ENCODE measurements at regions not wholly inside any gene's neighbourhood (a gene's known extent, or its start where the extent isn't known, plus 50 kb on each side); places are given as distances from the start of the nearest gene placed in this dataset.

DNA sequence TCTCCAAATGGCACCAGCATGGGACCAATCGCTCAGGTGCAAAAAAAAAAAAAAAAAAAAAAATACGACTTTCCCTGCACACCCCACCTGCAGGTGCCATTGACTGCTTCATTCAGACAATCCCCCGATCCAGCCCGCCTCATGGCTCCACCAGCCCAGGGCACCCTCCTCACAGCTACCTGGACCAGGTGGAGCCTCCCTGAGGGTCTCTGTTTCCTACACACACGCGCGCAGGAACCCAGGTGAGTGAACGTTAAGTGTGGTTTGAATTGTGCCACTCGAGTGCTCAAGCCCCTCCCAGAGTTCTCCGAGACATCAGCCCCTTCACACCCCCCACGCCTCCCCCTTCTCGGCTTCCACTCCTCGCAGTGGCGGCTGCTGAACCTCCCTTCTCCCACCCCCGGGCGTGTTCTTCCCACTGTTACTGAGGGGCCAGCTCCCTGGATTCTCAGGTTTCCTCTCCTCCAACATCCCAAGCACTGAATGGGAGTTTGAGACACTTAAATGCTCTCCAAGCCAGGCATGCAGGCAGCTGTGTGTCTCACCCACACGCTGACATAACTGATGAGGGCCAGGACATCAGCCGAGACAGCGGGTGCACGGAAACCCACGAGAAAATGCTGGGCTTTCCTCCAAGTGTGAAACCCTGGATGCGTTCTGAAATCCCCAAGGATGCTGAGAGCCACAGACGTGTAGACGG is 88.8 kb upstream of the SNTG2 start:
- Histone ChIP-seq H3K4me3 (ENCODE audit: low read depth in 1 of 5, low read length in 5 of 5) (no peak overlapping the region), H3K36me3 (ENCODE audit: control insufficient read depth in 5 of 5, insufficient read depth in 5 of 5, low read length in 5 of 5) (no peaks in the 10 kb centered on the region), H3K9ac (ENCODE audit: low read length in 5 of 5) (no peak overlapping the region), H3K9me3 (ENCODE audit: control insufficient read depth in 5 of 5, low read length in 5 of 5) (no peaks in the 10 kb centered on the region), H3K27me3 (ENCODE audit: control insufficient read depth in 5 of 5, insufficient read depth in 4 of 5, low read length in 5 of 5) (peaks cover 8 to 20% (median 17%) of the 10 kb centered on the region in 5 donors), H3K4me1 (ENCODE audit: control insufficient read depth in 5 of 5, insufficient read depth in 5 of 5, low read length in 5 of 5) (peaks cover 0 to 2% (median 0%) of the 10 kb centered on the region in 5 donors), H3K27ac (ENCODE audit: low read depth, low read length) (no peak overlapping the region)

DNA sequence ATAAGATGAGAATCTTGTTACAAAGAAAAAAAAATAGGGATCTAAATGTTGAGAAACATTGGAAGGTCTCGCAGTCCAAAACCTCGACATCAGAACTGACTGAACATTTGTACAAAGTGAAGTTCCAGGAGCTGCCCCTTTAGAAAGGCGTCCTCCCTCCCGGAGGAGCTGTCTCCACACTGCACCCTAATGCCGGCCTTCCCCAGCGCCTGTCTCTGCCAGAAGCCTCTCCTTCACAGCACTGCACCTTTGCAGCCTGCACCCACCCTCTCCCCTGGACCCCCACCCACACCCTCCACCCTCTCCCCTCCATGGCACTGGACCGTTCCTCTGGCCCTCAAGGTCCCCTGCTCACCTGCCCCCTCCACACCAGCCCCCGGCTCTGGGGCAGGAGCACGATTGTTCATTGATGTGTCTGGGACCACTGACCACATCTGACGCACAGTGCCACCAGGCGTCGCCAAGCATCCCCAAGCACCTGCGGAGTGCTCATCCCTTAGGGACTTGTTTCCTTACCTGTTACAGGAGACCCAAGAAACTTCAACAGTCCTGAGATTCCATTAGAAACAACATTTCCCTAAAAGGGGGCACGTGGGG is 90.3 kb upstream of the SNTG2 start:
- Histone ChIP-seq H3K36me3 (ENCODE audit: control insufficient read depth in 5 of 5, insufficient read depth in 5 of 5, low read length in 5 of 5) (no peaks in the 10 kb centered on the region), H3K9ac (ENCODE audit: low read length in 5 of 5) (no peak overlapping the region), H3K27ac (ENCODE audit: low read depth, low read length) (no peak overlapping the region), H3K4me1 (ENCODE audit: control insufficient read depth in 5 of 5, insufficient read depth in 5 of 5, low read length in 5 of 5) (no peaks in the 10 kb centered on the region), H3K4me3 (ENCODE audit: low read depth in 1 of 5, low read length in 5 of 5) (no peak overlapping the region), H3K9me3 (ENCODE audit: control insufficient read depth in 5 of 5, low read length in 5 of 5) (no peaks in the 10 kb centered on the region), H3K27me3 (ENCODE audit: control insufficient read depth in 5 of 5, insufficient read depth in 4 of 5, low read length in 5 of 5) (peaks cover 0 to 18% (median 13%) of the 10 kb centered on the region in 5 donors)

- H3K27ac ChIP-seq (ENCODE audit: low read depth, low read length) = no peak overlapping the region
- no peaks in the 10 kb centered on the region for H3K9me3 ChIP-seq (ENCODE audit: control insufficient read depth in 5 of 5, low read length in 5 of 5)
- H3K4me3 ChIP-seq (ENCODE audit: low read depth in 1 of 5, low read length in 5 of 5) = no peak overlapping the region
- no peak overlapping the region for H3K9ac ChIP-seq (ENCODE audit: low read length in 5 of 5)
- H3K27me3 ChIP-seq (ENCODE audit: control insufficient read depth in 5 of 5, insufficient read depth in 4 of 5, low read length in 5 of 5) = peaks cover 0 to 16% (median 11%) of the 10 kb centered on the region in 5 donors
- H3K4me1 ChIP-seq (ENCODE audit: control insufficient read depth in 5 of 5, insufficient read depth in 5 of 5, low read length in 5 of 5) = no peaks in the 10 kb centered on the region
- no peaks in the 10 kb centered on the region for H3K36me3 ChIP-seq (ENCODE audit: control insufficient read depth in 5 of 5, insufficient read depth in 5 of 5, low read length in 5 of 5)
Measured at GRCh38 chr2:858646-859045, 92.0 kb upstream of the SNTG2 start.

GRCh38 chr2:857937-858336 is 92.7 kb upstream of the SNTG2 start:
- H3K27ac ChIP-seq (ENCODE audit: low read depth, low read length) = no peak overlapping the region
- H3K4me3 ChIP-seq (ENCODE audit: low read depth in 1 of 5, low read length in 5 of 5) = no peak overlapping the region
- no peaks in the 10 kb centered on the region for H3K9me3 ChIP-seq (ENCODE audit: control insufficient read depth in 5 of 5, low read length in 5 of 5)
- H3K27me3 ChIP-seq (ENCODE audit: control insufficient read depth in 5 of 5, insufficient read depth in 4 of 5, low read length in 5 of 5) = peaks cover 0 to 13% (median 7%) of the 10 kb centered on the region in 5 donors
- H3K4me1 ChIP-seq (ENCODE audit: control insufficient read depth in 5 of 5, insufficient read depth in 5 of 5, low read length in 5 of 5) = no peaks in the 10 kb centered on the region
- no peak overlapping the region for H3K9ac ChIP-seq (ENCODE audit: low read length in 5 of 5)
- no peaks in the 10 kb centered on the region for H3K36me3 ChIP-seq (ENCODE audit: control insufficient read depth in 5 of 5, insufficient read depth in 5 of 5, low read length in 5 of 5)

DNA sequence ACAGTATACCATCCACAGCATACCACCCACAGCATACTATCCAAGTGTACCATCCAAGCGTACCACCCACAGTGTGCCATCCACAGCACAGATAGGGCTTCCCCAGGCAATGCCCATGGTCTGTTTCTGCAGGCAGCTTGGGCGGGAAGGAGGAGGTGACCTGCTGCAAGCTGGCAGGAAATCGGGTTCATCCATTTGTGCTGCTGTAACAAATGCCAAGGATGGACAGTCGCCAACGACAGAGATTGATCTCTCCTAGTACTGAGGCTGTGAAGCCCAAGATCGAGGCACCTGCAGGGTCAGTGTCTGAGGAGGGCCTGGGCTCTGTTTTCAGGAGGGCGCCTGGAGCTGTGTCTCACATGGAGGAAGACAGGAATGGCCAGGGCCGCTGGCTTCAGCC is 93.6 kb upstream of the SNTG2 start:
- H3K36me3 ChIP-seq (ENCODE audit: control insufficient read depth in 5 of 5, insufficient read depth in 5 of 5, low read length in 5 of 5) = no peaks in the 10 kb centered on the region
- H3K9me3 ChIP-seq (ENCODE audit: control insufficient read depth in 5 of 5, low read length in 5 of 5) = no peaks in the 10 kb centered on the region
- no peak overlapping the region for H3K9ac ChIP-seq (ENCODE audit: low read length in 5 of 5)
- no peaks in the 10 kb centered on the region for H3K4me1 ChIP-seq (ENCODE audit: control insufficient read depth in 5 of 5, insufficient read depth in 5 of 5, low read length in 5 of 5)
- no peak overlapping the region for H3K27ac ChIP-seq (ENCODE audit: low read depth, low read length)
- peaks cover 0 to 7% (median 2%) of the 10 kb centered on the region in 5 donors for H3K27me3 ChIP-seq (ENCODE audit: control insufficient read depth in 5 of 5, insufficient read depth in 4 of 5, low read length in 5 of 5)
- no peak overlapping the region for H3K4me3 ChIP-seq (ENCODE audit: low read depth in 1 of 5, low read length in 5 of 5)

DNA sequence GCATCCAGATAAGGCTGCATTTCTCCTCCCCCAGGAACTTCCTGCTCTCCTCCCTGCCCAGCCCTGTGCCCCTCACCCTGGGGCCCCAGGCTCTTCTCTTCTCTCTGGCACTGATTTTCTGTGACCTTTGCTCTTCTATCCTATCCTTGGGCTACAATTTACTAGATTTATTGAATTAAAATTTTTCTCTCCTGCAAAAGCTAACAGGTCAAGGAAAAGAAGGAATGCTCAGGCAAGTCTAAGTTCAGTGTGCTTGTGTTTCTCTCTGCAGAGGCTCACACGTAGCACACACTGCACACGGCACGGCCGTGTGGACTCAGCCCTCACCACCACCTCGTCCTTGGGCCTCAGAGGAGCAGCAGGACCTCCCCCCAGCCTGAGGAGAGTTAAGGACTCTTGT is 94.2 kb upstream of the SNTG2 start:
- no peaks in the 10 kb centered on the region for H3K36me3 ChIP-seq (ENCODE audit: control insufficient read depth in 5 of 5, insufficient read depth in 5 of 5, low read length in 5 of 5)

GRCh38 chr2:856041-856440 is 94.6 kb upstream of the SNTG2 start:
- Histone ChIP-seq H3K27ac (ENCODE audit: low read depth, low read length) (no peak overlapping the region), H3K4me3 (ENCODE audit: low read depth in 1 of 5, low read length in 5 of 5) (no peak overlapping the region), H3K9me3 (ENCODE audit: control insufficient read depth in 5 of 5, low read length in 5 of 5) (no peaks in the 10 kb centered on the region), H3K27me3 (ENCODE audit: control insufficient read depth in 5 of 5, insufficient read depth in 4 of 5, low read length in 5 of 5) (peaks cover 0 to 4% (median 0%) of the 10 kb centered on the region in 5 donors), H3K4me1 (ENCODE audit: control insufficient read depth in 5 of 5, insufficient read depth in 5 of 5, low read length in 5 of 5) (no peaks in the 10 kb centered on the region), H3K9ac (ENCODE audit: low read length in 5 of 5) (no peak overlapping the region), H3K36me3 (ENCODE audit: control insufficient read depth in 5 of 5, insufficient read depth in 5 of 5, low read length in 5 of 5) (no peaks in the 10 kb centered on the region)

More for the DNA sequence above, 94.2 kb upstream of the SNTG2 start:
- peaks cover 0 to 4% (median 0%) of the 10 kb centered on the region in 5 donors for H3K27me3 ChIP-seq (ENCODE audit: control insufficient read depth in 5 of 5, insufficient read depth in 4 of 5, low read length in 5 of 5)
- H3K9ac ChIP-seq (ENCODE audit: low read length in 5 of 5) = no peak overlapping the region
- H3K4me1 ChIP-seq (ENCODE audit: control insufficient read depth in 5 of 5, insufficient read depth in 5 of 5, low read length in 5 of 5) = no peaks in the 10 kb centered on the region
- no peak overlapping the region for H3K4me3 ChIP-seq (ENCODE audit: low read depth in 1 of 5, low read length in 5 of 5)
- no peaks in the 10 kb centered on the region for H3K9me3 ChIP-seq (ENCODE audit: control insufficient read depth in 5 of 5, low read length in 5 of 5)
- no peak overlapping the region for H3K27ac ChIP-seq (ENCODE audit: low read depth, low read length)

DNA sequence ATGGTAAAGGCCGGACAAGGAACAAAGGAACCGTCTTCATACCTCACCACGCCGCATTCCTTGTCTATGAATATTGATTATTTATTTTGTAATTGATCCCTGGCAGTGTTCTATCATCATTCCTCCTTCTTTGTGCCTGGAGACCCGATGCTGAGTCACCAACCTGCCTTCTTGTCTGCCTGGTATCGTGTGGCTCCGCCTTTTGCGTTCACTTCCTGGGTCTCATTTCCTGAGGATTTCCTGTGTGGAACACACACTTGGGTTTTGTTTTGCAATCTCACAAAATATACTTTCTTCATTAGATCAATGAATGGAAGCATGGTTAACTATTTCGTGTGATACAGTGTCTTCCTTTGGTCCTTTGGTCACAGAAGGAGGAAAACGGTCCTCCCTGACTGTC is 95.5 kb upstream of the SNTG2 start:
- Histone ChIP-seq H3K9ac (ENCODE audit: low read length in 5 of 5) (no peak overlapping the region), H3K27ac (ENCODE audit: low read depth, low read length) (no peak overlapping the region), H3K27me3 (ENCODE audit: control insufficient read depth in 5 of 5, insufficient read depth in 4 of 5, low read length in 5 of 5) (peaks cover 0 to 6% (median 0%) of the 10 kb centered on the region in 5 donors), H3K4me3 (ENCODE audit: low read depth in 1 of 5, low read length in 5 of 5) (no peak overlapping the region), H3K9me3 (ENCODE audit: control insufficient read depth in 5 of 5, low read length in 5 of 5) (no peaks in the 10 kb centered on the region), H3K4me1 (ENCODE audit: control insufficient read depth in 5 of 5, insufficient read depth in 5 of 5, low read length in 5 of 5) (peaks cover 0 to 3% (median 0%) of the 10 kb centered on the region in 5 donors), H3K36me3 (ENCODE audit: control insufficient read depth in 5 of 5, insufficient read depth in 5 of 5, low read length in 5 of 5) (no peaks in the 10 kb centered on the region)

- Histone ChIP-seq H3K4me3 (ENCODE audit: low read depth in 1 of 5, low read length in 5 of 5) (no peak overlapping the region), H3K9me3 (ENCODE audit: control insufficient read depth in 5 of 5, low read length in 5 of 5) (no peaks in the 10 kb centered on the region), H3K27me3 (ENCODE audit: control insufficient read depth in 5 of 5, insufficient read depth in 4 of 5, low read length in 5 of 5) (peaks cover 0 to 10% (median 0%) of the 10 kb centered on the region in 5 donors), H3K9ac (ENCODE audit: low read length in 5 of 5) (no peak overlapping the region), H3K4me1 (ENCODE audit: control insufficient read depth in 5 of 5, insufficient read depth in 5 of 5, low read length in 5 of 5) (peaks cover 0 to 7% (median 0%) of the 10 kb centered on the region in 5 donors), H3K27ac (ENCODE audit: low read depth, low read length) (no peak overlapping the region), H3K36me3 (ENCODE audit: control insufficient read depth in 5 of 5, insufficient read depth in 5 of 5, low read length in 5 of 5) (no peaks in the 10 kb centered on the region)
Measured at GRCh38 chr2:854460-854859, 96.2 kb upstream of the SNTG2 start.

GRCh38 chr2:853203-853870 is 97.3 kb upstream of the SNTG2 start:
- H3K36me3 ChIP-seq (ENCODE audit: control insufficient read depth in 5 of 5, insufficient read depth in 5 of 5, low read length in 5 of 5) = no peaks in the 10 kb centered on the region
- H3K27me3 ChIP-seq (ENCODE audit: control insufficient read depth in 5 of 5, insufficient read depth in 4 of 5, low read length in 5 of 5) = peaks cover 0 to 17% (median 0%) of the 10 kb centered on the region in 5 donors
- no peak overlapping the region for H3K4me3 ChIP-seq (ENCODE audit: low read depth in 1 of 5, low read length in 5 of 5)
- no peak overlapping the region for H3K9ac ChIP-seq (ENCODE audit: low read length in 5 of 5)
- no peak overlapping the region for H3K27ac ChIP-seq (ENCODE audit: low read depth, low read length)
- peaks cover 0 to 13% (median 0%) of the 10 kb centered on the region in 5 donors for H3K4me1 ChIP-seq (ENCODE audit: control insufficient read depth in 5 of 5, insufficient read depth in 5 of 5, low read length in 5 of 5)
- H3K9me3 ChIP-seq (ENCODE audit: control insufficient read depth in 5 of 5, low read length in 5 of 5) = no peaks in the 10 kb centered on the region

Data from subcutaneous abdominal adipose tissue (tissue), 5 donors.